ENCODE measurements at regions not wholly inside any gene's neighbourhood (a gene's known extent, or its start where the extent isn't known, plus 50 kb on each side); places are given as distances from the start of the nearest gene placed in this dataset.

- no peak for DNase-seq (ENCODE audit: low read depth in 2 of 2)
Observed at GRCh38 chr11:27968461-27968860, 139.5 kb downstream of the KIF18A start.

GRCh38 chr11:27965559-27965958 lies 142.4 kb downstream of the KIF18A start:
- no peak for DNase-seq (ENCODE audit: low read depth in 2 of 2)

DNA sequence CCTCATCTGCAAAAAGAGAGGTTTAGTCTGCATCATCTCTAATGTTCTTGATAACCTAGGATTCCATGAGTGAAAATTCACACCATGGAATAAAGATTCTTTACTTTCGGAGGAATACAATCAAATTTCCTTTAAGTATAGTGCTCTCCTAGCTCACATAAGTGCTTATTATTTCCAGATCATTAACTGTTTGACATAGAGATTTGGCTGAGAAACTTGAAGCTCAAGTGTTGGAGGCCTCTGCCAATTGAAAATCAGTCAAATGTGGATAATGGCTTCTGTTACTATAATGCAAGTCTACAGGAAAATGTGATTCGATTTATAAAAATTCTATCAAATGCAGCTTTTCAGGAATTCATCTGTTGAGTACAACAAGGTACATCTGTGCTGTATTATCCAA lies 144.6 kb downstream of the KIF18A start:
- no peak for DNase-seq (ENCODE audit: low read depth in 2 of 2)

DNA sequence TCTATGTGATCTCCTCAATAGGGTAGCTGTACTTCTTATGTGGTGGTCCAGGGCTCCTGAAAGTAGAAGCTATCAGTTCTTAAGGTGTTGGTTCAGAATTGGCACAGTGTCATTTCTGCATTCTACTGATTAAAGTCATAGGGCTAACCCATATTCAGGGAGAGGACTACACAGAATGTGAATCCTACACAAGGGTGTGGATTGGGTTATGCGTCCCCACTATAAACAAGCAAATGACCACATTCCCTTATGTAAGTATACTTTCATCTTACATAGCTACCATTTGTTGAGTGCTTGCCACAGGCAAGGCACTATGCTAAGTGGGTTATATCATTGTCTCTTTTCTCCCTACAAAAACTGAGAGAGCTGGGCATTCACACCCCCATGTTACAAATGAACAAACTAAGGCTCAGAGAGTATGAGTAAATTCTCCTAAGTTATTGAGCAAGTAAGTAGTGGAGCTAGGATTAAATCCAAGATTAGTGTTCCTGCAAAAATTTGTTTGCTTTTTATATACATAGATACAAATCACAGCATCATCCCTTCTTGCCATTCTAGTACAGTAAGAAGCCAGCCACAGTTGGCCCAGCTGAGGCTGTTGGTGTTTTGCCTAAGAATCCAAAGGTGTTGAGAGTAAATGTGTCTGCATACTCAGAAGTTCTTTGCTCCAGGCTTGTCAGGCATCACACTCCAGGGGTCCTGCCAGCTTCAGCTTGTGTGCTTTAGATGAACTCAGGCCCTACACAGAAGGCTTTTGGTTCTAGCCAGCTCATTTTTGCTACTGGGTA lies 157.8 kb downstream of the KIF18A start:
- DNase-seq (ENCODE audit: low read depth in 2 of 2), result no peak

GRCh38 chr11:27945348-27945747 lies 162.6 kb downstream of the KIF18A start:
- no peak for DNase-seq (ENCODE audit: low read depth in 2 of 2)

DNA sequence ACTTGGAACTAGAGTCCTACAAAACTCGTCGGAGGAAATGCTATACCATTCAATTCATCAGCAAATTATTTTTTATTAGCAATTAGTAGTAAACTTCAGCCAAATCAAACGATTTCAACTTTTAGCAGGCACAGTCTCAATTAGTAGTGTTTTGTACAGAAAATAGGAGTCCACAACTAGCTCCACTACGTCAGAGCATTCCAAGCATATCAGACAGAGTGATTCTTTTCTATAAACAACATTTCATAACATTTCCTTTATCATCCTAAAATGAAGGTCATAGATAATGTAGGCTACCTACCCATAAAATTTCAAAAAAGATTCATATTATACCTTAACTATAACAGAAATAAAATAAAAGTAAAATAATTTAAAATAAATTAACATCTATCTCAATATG lies 169.9 kb downstream of the KIF18A start:
- DNase-seq (ENCODE audit: low read depth in 2 of 2), result no peak

GRCh38 chr11:27934830-27935145 lies 173.2 kb downstream of the KIF18A start:
- DNase-seq (ENCODE audit: low read depth in 2 of 2), result peak; percentile 96 to 97

DNA sequence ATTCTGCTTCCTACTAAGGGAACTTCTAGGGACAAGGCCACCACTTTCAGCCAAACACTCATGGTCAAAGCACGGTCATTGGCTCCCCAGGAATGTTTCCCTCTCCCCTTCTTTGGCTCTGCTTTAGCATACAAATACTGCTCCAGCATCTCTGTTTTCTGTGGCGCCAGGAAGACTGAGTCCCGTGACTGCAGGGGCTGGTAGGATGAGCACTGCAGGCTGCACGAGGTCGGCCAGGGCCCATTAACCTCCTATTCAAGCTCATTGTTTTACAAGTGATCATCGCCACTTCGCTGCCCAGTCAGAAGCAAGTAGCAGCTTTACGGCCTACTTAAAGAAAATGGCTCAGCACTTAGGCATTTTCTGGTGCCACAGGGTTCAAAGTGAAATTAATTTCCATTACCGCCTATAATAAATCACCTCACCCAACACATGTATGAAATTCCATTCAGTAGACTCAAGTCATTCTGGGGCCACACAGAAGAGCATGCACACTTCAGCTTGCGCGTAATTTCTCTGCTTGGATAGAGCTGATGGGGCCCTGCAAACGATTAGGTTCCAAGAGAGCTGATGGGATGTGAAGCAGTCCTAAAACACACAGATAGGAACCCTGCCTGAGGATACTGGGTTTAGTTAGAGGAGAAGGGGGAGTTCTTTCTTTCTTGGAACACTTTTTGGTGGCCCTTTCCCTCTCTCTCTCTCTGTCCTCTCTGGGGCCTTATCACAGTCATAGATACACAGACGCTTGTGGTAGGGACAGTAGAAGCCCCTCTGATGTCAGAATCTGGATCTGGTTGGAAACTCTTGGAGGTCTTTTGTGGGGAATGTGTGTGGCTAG lies 173.7 kb downstream of the KIF18A start:
- peak; percentile 98 to 99 for DNase-seq (ENCODE audit: low read depth in 2 of 2)

DNA sequence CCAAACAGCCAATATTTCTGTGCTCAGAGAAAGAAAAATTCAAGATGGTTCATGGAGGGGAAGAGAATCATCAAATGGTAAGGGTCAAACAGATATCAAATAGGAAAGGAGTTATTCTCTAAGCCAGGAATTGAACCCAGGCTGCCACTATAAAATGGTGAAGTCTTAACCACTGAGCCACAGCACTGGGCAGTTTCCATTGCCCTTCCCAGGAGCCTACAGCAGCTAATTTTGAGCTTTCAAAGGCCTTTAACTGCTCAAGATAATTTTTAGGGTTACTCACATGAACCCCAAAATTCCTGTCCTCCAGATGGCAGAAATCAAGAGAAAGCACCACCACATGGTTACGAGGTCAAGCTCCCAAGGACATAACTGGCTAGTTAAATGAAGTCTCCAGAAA lies 176.2 kb downstream of the KIF18A start:
- DNase-seq (ENCODE audit: low read depth in 2 of 2), result no peak

DNA sequence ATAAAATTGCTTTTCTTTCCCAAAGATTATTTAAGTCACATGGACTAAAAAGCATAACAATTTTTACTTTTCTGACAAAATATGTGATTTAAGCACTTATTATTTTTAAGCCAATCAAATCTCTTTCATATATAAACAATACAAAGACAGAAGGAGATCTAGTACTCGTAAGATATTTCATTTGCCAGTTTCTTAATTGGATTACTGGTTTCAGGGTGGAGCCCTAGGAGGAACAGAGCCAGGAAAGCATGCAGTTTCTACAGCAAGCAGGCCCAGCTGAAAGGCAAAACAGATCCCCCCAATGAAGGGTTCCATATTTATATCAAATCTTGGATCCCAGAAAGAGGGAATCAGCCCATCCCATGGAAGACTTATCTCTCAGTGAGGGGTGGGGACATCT lies 177.0 kb downstream of the KIF18A start:
- DNase-seq (ENCODE audit: low read depth in 2 of 2), result no peak

GRCh38 chr11:27928809-27929208 lies 179.1 kb downstream of the KIF18A start:
- DNase-seq (ENCODE audit: low read depth in 2 of 2), result no peak

GRCh38 chr11:27926981-27927481 lies 180.9 kb downstream of the KIF18A start:
- peak; percentile 98 to 99 for DNase-seq (ENCODE audit: low read depth in 2 of 2)

DNA sequence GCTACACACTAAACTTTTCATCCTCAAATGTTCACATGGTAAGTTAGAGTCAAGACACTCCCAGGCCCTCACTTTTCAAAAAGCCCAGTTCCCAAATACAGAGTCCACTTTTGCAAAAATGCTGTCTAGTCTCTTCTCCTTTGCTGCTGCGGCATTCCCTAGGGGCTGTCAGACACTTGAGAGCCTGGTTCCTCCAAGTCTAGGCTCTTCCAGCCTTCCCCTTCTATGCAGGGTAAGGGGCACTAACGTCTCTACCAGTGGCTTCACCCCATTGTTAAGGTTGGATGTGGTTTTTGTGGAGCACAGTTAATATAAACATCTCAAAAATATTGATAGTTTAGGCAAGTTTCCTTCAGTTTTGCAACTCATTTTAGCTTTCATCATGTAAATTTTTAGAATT lies 181.5 kb downstream of the KIF18A start:
- DNase-seq (ENCODE audit: low read depth in 2 of 2), result no peak

GRCh38 chr11:27921472-27921871 lies 186.5 kb downstream of the KIF18A start:
- DNase-seq (ENCODE audit: low read depth in 2 of 2), result no peak

- DNase-seq (ENCODE audit: low read depth in 2 of 2), result no peak
Observed at GRCh38 chr11:27916541-27917100, 191.3 kb downstream of the KIF18A start.

GRCh38 chr11:27914080-27914479 lies 193.9 kb downstream of the KIF18A start:
- DNase-seq (ENCODE audit: low read depth in 2 of 2), result no peak

GRCh38 chr11:27913650-27914049 lies 194.3 kb downstream of the KIF18A start:
- DNase-seq (ENCODE audit: low read depth in 2 of 2), result no peak

- no peak for DNase-seq (ENCODE audit: low read depth in 2 of 2)
Observed at GRCh38 chr11:27912916-27913315, 195.0 kb downstream of the KIF18A start.

- no peak for DNase-seq (ENCODE audit: low read depth in 2 of 2)
Observed at GRCh38 chr11:27910186-27910931, 197.6 kb downstream of the KIF18A start.

- DNase-seq (ENCODE audit: low read depth in 2 of 2), result no peak
Observed at GRCh38 chr11:27909386-27909785, 198.6 kb downstream of the KIF18A start.

DNA sequence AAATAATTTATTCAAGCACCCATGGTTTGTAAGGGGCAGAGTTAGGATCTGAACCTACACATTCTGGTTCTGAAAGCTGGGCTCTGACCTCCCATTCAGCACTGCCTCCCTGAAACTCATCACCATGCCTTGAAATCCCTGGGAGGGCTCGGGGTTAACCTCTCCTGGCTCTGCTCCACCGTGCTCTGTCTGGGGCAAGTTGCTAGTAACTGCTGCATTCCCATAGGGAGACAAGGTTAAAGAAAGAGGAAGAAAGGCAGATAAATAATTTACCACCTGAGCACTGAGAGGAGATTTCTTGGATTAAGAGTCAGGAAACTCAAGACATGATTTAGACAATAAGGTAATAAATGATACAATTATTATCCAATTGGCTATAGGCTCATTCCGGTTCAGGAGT lies 199.3 kb downstream of the KIF18A start:
- DNase-seq (ENCODE audit: low read depth in 2 of 2), result no peak

DNA sequence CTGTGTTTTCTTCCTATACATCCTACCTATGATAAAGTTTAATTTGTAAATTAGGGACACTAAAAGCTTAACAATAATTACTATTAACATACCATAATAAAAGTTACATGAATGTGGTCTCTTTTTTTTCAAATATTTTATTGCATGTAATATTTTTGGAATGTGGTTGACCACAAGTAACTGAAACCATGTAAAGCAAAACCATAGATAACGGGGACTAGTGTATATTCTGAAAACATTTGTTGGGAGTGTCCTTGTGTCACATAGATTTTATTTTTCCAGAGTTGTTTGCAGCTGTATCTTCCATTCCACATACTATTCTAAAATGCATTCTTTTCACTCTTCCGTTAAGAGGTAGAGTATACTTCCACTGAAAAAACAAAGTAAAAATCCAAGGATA lies 200.4 kb downstream of the KIF18A start:
- DNase-seq (ENCODE audit: low read depth in 2 of 2), result no peak
